HCT116 (cell line): ENCODE measurements at regions not wholly inside any gene's neighbourhood (a gene's known extent, or its start where the extent isn't known, plus 50 kb on each side); places are given as distances from the start of the nearest gene placed in this dataset.

Experiments used
- ATAC-seq: fragments of 200-7000 bp; cut with Tn5 transposase; 2 replicates; pipeline ENCODE4 v1.9.1; 2020; ENCODE audit warnings: mild to moderate bottlenecking, moderate library complexity
- BruUV-seq: library from RNA; stranded (reverse); fragments of 400-500 nt; replicated peaks from 2 replicates; lab custom pipeline; 2021; lab: Mats Ljungman, UMichigan
- CTCF ChIA-PET: fragments of 300-600 bp; sonication (Branson Sonifier 250); formaldehyde crosslinking; loops from one replicate; lab custom pipeline; 2021; ENCODE audit warnings: antibody characterized with exemption; lab: Charles Lee
- POLR2A ChIA-PET: fragments of 300-600, 350-600 bp; sonication (Branson Sonifier 250); formaldehyde crosslinking; loops from one replicate; lab custom pipeline; 2021; ENCODE audit warnings: antibody characterized with exemption; lab: Charles Lee
- RAD21 ChIA-PET, 2 experiments: fragments of 300-600 bp; sonication (Branson Sonifier 250); formaldehyde crosslinking; loops; one replicate each; lab custom pipeline; 2023; ENCODE audit warnings: low total read pairs in 2 of 2; ENCODE audit not compliant: uncharacterized antibody in 2 of 2, unreplicated experiment in 2 of 2, low non-redundant PET in 1 of 2; lab: Charles Lee
- DNase-seq: peaks from one replicate; pipeline ENCODE4 v3.0.0-alpha.2; 2010; ENCODE audit warnings: low read depth, low spot score
- H2AFZ ChIP-seq: fragments of 200-600 bp; shearing (Covaris generic), sonication (generic); 2 replicates; pipeline ENCODE4 v1.6.1; 2017; ENCODE audit warnings: low read depth, mixed run types, mixed read lengths, antibody characterized with exemption, low read length; ENCODE audit not compliant: poor library complexity, severe bottlenecking
- H3K27ac ChIP-seq: 2 replicates; pipeline ENCODE4 v1.5.1; 2012; ENCODE audit warnings: low read depth, low read length
- H3K27me3 ChIP-seq: fragments of 200-600 bp; sonication (generic); 2 replicates; pipeline ENCODE4 v1.6.1; 2016; ENCODE audit warnings: mixed run types, low read length, mixed read lengths; ENCODE audit not compliant: insufficient read depth
- H3K36me3 ChIP-seq, 2 experiments: fragments of 200-500 bp in 1 of 2; fragments of 200-600 bp in 1 of 2; sonication (Bioruptor generic) in 1 of 2; sonication (generic) in 1 of 2; 2 replicates each; pipeline versions ENCODE4 v1.5.1 to v1.6.1; 2014 to 2016; ENCODE audit warnings: low read length in 2 of 2, inconsistent platforms in 1 of 2, mixed read lengths in 1 of 2, mixed run types in 1 of 2; ENCODE audit not compliant: insufficient read depth in 2 of 2, control insufficient read depth in 1 of 2
- H3K4me1 ChIP-seq, 2 experiments: fragments of 200-600 bp in 1 of 2; sonication (generic) in 1 of 2; 2 replicates each; pipeline versions ENCODE4 v1.5.1 to v1.6.1; 2012 to 2017; ENCODE audit warnings: low read length in 2 of 2, inconsistent platforms in 1 of 2, mild to moderate bottlenecking in 1 of 2, mixed read lengths in 1 of 2, mixed run types in 1 of 2, moderate library complexity in 1 of 2; ENCODE audit not compliant: insufficient read depth in 2 of 2, control insufficient read depth in 1 of 2
- H3K4me2 ChIP-seq: fragments of 200-600 bp; sonication (generic); 2 replicates; pipeline ENCODE4 v1.6.1; 2017; ENCODE audit warnings: mixed run types, low read length, mixed read lengths
- H3K4me3 ChIP-seq, 2 experiments: fragments of 200-600 bp in 1 of 2; sonication (generic) in 1 of 2; replicated peaks in 1 of 2; 2 replicates each; pipeline ENCODE4 v1.5.1; 2011 to 2016; ENCODE audit warnings: low read length in 2 of 2, control low read depth in 1 of 2, low read depth in 1 of 2, mild to moderate bottlenecking in 1 of 2, mixed read lengths in 1 of 2, mixed run types in 1 of 2
- H3K79me2 ChIP-seq: fragments of 200-600 bp; sonication (generic); 2 replicates; pipeline ENCODE4 v1.6.1; 2017; ENCODE audit warnings: mild to moderate bottlenecking, mixed run types, low read length, moderate library complexity, mixed read lengths; ENCODE audit not compliant: insufficient read depth
- H3K9ac ChIP-seq: fragments of 200-600 bp; sonication (generic); 2 replicates; pipeline ENCODE4 v1.6.1; 2016; ENCODE audit warnings: low read length, mixed read lengths
- H3K9me2 ChIP-seq: fragments of 200-600 bp; sonication (generic), shearing (Covaris generic); 2 replicates; pipeline ENCODE4 v1.6.1; 2017; ENCODE audit warnings: mixed run types, mild to moderate bottlenecking, moderate library complexity; ENCODE audit not compliant: insufficient read depth
- H3K9me3 ChIP-seq, 2 experiments: fragments of 200-500 bp in 1 of 2; fragments of 200-600 bp in 1 of 2; sonication (Bioruptor generic) in 1 of 2; sonication (generic) in 1 of 2; 2 replicates each; pipeline ENCODE4 v1.6.1; 2014 to 2017; ENCODE audit warnings: low read length in 2 of 2, mixed read lengths in 2 of 2, inconsistent platforms in 1 of 2, low read depth in 1 of 2, mild to moderate bottlenecking in 1 of 2, mixed run types in 1 of 2, moderate library complexity in 1 of 2; ENCODE audit not compliant: control insufficient read depth in 1 of 2, insufficient read depth in 1 of 2
- H4K20me1 ChIP-seq: fragments of 200-600 bp; sonication (generic), shearing (Covaris generic); 2 replicates; pipeline ENCODE4 v1.6.1; 2017; ENCODE audit warnings: mixed run types, mild to moderate bottlenecking, moderate library complexity; ENCODE audit not compliant: insufficient read depth
- JUND ChIP-seq: IDR thresholded peaks from 2 replicates; pipeline ENCODE4 v1.6.1; 2012
- POLR2AphosphoS5 ChIP-seq: IDR thresholded peaks from 2 replicates; pipeline ENCODE4 v1.6.1; 2011; ENCODE audit warnings: mild to moderate bottlenecking, low read depth, low read length, moderate library complexity
- intact Hi-C: fragments of 100-400 bp; cut with micrococcal nuclease; formaldehyde crosslinking; loops from 2 replicates; pipeline ENCODE4 v1.10.0; 2022

DNA sequence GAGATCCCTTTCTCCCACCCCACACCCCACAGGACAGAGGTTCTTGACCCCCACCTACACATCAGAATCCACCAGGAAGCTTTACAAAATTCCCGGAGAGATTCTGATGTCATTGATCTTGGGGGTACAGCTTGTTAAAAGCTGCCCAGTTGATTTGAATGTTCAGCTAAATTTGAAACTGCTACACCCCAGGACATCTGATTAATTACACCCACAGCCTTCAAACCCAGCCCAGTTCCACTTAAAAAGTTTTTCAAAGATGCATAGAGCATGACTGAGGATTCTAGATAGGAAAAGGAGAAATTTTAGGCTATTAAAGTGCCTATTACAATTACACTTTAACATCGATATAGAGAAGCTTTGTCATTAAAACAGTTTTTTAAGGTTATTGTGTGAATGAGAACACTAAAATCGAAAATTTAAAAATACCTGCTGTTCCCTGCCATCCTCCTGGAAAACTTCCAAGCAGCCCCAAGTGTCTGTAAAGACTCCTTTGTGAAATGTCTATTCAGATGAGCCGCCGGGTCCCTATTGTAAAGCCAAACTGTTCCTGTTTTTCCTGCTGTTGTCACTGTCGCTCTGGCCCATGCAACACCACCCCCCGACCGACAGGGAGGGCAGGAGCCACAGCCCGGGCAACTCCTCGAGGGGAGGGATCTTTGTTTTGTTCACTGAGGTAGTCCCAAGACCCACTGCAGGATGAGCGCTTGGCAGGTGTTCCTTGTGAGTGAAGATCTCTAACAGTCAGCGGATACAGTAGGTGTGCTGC, 132.5 kb upstream of the PHACTR3 start:
- H3K79me2 ChIP-seq: no peaks in the 10 kb centered on the region
- no TSS peak for BruUV-seq
- no peaks in the 10 kb centered on the region for H4K20me1 ChIP-seq
- POLR2A ChIA-PET: no interaction called here
- H3K4me2 ChIP-seq: no peak overlapping the region
- ATAC-seq (peak; percentile 67), DNase-seq (no peak)
- 0 out of 2 replicates have a peak, but pooled peaks cover 7% of the 10 kb centered on the region for H3K27me3 ChIP-seq
- TF ChIP-seq POLR2AphosphoS5 (no peak), JUND (no peak)
- TF ChIP-seq, all 23 proteins: peak for 0
- Histone ChIP-seq H3K4me3 (no peak overlapping the region), H3K27ac (no peak overlapping the region), H3K4me1 (no peaks in the 10 kb centered on the region), H3K9me3 (no peaks in the 10 kb centered on the region), H3K9ac (no peak overlapping the region), H3K36me3 (no peaks in the 10 kb centered on the region), H2AFZ (no peak overlapping the region), H3K9me2 (no peaks in the 10 kb centered on the region)
- RAD21 ChIA-PET: no interaction called here
- intact Hi-C loops: no loop called here
- CTCF ChIA-PET: no interaction called here

DNA sequence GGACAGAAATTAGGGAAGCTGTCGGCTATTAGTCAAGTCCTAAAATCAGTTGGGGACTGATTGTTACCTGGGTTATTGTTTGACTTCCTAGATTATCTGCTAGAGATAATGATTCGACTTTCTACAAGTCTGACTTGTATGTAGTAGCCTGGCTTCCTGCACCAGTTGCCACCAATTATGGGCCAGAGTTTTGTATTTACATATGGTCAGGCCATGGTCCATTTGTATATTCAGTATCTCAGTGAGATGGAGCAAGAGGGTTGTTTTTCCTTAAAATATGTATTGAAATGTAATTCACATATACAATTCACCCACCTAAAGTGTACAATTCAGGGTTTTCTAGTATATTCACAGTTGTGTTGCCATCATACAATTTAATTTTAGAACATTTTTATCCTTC, 130.6 kb upstream of the PHACTR3 start:
- CTCF ChIA-PET: no interaction called here
- no peak for DNase-seq
- no peaks in the 10 kb centered on the region for H4K20me1 ChIP-seq
- no peak overlapping the region for H3K27ac ChIP-seq
- no peaks in the 10 kb centered on the region for H3K79me2 ChIP-seq
- H3K4me3 ChIP-seq: no peak overlapping the region
- no peak overlapping the region for H3K9ac ChIP-seq
- no peak for TF ChIP-seq JUND
- no peaks in the 10 kb centered on the region for H3K9me2 ChIP-seq
- H3K36me3 ChIP-seq: no peaks in the 10 kb centered on the region
- POLR2A ChIA-PET: no interaction called here
- no peak overlapping the region for H3K4me2 ChIP-seq
- RAD21 ChIA-PET: no interaction called here
- intact Hi-C loops: no loop called here
- H3K4me1 ChIP-seq: no peaks in the 10 kb centered on the region
- H3K9me3 ChIP-seq: no peaks in the 10 kb centered on the region
- no peak for ATAC-seq
- no TSS peak for BruUV-seq
- H3K27me3 ChIP-seq: peaks cover 23% of the 10 kb centered on the region
- no peak overlapping the region for H2AFZ ChIP-seq
